ENCODE measurements at regions not wholly inside any gene's neighbourhood (a gene's known extent, or its start where the extent isn't known, plus 50 kb on each side); places are given as distances from the start of the nearest gene placed in this dataset.

DNA sequence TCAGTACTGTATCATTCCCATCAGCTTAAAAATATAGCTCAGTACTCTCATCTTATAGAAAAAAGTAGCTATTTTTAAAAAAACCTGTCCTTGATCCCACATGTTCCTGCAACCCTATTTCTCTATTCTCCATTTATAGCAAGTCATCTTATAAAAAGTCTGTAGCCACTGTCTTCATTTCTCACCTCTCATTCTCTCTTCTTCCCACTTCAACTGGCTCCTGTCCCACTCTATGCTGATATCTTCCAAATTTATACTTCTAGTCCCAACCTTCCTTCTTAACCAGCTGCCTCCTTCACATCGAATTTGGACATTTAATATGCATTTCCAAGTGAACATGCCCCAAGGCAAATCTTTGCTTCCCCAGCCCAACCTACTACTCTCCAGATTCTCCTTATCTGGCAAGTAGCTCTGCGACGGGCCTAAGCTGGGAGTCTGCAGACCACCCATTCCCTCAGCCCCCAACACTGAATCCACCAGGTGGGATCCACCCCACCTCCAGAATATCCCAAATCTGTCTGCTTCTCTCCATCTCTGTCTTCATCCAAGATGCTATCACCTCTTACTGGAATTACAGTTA is 52.0 kb upstream of the TANC2 start:
- DNase-seq (ENCODE audit: low spot score): no peak

DNA sequence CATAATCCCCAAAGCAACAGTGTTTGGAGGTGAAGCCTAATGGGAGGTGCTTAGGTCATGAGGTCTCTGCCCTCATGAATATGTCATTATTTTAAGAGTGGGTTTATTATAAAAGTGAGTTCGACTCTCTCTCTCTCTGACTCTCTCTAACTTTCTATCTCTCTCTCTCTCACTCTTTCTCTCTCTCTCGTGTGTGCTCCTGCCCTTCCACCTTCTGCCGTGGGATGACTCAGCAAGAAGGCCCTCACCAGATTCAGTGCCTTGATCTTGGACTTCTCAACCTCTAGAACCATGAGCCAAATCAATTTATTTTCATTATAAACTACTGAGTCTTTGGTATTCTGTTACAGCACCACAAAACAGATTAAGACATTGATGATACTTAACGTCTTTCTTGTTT is 53.7 kb upstream of the TANC2 start:
- DNase-seq (ENCODE audit: low spot score): no peak

- no peak for DNase-seq (ENCODE audit: low spot score)
These were observed 54.9 kb upstream of the TANC2 start for GRCh38 chr17:62911114-62911513.

- DNase-seq (ENCODE audit: low spot score): no peak
These were observed 55.8 kb upstream of the TANC2 start for GRCh38 chr17:62910277-62910676.

DNA sequence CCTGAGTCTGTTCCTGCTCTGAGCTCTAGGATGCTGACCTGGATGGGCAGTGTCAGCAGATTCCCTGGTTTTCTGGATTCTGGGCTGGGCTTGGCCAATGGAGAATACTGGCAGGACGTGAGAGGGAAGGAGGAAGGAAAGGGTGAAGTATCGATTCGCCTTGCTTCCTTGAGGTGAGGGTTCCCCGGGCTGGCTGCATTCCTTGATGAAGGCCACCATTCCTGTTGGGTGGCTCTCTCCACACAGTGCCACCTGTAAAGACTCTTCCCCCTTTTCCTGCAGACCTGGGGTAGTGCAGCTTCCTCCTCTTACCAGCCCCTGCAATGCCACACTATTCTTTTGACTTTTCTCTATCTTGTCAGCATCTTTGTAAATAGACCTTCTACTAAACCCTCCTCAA is 58.1 kb upstream of the TANC2 start:
- no peak for DNase-seq (ENCODE audit: low spot score)

GRCh38 chr17:62906881-62907280 is 59.2 kb upstream of the TANC2 start:
- DNase-seq (ENCODE audit: low spot score): no peak

DNA sequence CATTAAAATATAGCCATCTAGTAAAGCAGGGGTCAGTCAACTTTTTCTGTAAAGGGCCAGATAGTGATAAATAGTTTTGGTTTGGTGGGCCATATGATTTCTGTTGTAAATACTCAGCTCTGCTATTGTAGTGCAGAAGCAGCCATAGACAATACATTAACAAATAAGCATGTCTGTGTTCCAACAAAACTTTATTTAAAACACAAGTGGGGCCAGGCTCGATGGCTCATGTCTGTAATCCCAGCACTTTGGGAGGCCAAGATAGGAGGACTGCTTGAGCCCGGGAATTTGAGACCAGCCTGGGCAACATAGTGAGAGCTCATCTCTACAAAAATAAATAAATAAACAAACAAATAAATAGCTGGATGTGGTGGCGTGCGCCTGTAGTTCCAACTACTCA is 60.8 kb upstream of the TANC2 start:
- no peak for DNase-seq (ENCODE audit: low spot score)

GRCh38 chr17:62902531-62903220 is 63.4 kb upstream of the TANC2 start:
- no peak for DNase-seq (ENCODE audit: low spot score)

- DNase-seq (ENCODE audit: low spot score): no peak
These were observed 64.5 kb upstream of the TANC2 start for GRCh38 chr17:62901544-62901943.

- DNase-seq (ENCODE audit: low spot score): no peak
These were observed 65.9 kb upstream of the TANC2 start for GRCh38 chr17:62900096-62900495.

GRCh38 chr17:62899361-62899760 is 66.7 kb upstream of the TANC2 start:
- DNase-seq (ENCODE audit: low spot score): no peak

DNA sequence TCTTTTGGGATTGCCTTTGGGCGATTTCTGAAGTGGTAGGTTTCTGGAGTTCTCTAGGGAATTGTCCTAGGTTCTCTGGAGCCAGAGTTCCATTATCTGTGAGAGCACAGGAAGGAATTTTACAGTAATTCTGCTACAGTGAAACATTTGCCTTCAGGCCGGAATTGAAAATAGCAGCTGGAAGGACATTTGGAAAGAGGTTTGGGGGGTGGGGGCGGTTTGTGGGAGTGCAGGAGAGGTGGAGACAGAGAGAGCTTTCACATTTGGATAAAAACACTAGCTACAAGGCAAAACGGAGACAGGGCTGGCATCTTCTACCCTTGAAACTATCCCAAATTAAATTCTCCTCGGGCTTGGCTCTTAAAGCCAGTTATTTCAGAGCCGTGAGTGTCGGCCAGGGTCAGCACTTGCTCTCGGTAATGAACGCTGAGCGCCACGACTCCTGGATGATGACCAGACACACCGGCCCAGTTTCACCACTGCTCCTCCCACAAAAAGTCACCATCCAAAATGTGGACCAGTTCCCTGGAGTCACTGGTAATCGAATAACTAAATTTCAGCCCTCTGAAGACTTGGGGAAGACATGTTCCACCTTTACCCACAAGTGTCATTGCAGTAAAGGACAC is 67.7 kb upstream of the TANC2 start:
- no peak for DNase-seq (ENCODE audit: low spot score)

DNA sequence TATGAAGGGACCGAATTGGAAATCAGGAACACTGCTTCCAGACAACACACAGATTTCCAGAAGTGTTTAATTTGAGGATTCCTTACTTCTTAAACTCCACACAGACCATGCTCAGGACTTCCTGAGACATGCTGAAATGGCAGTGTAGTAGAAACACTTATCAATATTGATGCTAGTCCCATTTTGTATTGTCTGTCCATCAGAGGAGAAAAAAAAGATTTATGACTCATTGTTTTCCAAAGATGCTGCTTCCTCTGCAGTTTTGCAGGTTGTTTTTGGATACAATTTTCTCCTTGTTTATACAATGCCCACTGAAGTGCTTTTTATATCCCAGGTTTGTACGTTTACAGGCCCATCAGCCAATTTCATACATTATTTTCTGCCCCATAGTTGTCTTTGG is 68.3 kb upstream of the TANC2 start:
- no peak for DNase-seq (ENCODE audit: low spot score)

DNA sequence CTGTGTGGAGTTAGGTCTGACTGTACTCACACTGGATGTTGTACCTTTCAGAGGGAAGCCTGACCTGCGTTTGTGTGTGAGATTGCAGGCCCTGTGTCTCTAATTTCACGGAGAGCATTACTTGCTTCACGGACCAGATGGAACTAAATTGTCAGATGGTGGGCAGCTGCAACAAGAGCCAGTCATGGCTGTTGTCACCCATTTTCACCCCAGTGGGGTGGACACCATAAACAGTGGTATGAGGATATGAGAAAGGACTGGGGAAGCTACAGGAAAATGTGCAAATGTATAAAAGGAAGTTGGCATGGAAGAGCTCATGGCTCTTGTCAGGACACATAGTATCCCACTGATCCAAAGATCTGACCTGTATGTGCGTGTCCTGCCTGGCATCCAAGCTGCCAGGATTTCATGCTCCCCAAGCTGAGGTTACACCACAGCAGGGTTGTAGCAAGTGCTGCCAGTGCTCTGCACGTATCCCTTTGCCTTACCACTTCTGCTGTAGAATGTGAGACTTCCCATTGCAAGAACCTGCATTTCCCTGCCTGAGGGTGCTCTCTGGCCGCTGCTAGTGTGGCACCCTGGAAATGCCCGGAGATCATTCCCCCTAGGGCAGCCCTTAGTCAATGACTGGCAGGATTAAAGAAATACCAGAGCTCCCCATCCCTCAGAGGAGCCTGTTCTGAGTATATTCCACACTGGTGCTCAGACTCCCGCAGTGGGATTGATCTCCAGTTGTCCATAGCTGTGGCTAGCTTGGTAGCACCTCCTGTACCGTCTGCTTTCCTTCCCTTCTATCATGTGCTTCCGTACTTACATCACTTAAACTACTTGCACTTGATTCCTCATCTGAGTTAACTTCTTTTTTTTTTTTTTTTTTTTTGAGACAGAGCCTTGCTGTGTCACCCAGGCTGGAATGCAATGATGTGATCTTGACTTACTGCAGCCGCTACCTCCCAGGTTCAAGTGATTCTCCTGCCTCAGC is 70.4 kb upstream of the TANC2 start:
- no peak for DNase-seq (ENCODE audit: low spot score)

GRCh38 chr17:62892870-62893338 is 73.1 kb upstream of the TANC2 start:
- DNase-seq (ENCODE audit: low spot score): no peak

DNA sequence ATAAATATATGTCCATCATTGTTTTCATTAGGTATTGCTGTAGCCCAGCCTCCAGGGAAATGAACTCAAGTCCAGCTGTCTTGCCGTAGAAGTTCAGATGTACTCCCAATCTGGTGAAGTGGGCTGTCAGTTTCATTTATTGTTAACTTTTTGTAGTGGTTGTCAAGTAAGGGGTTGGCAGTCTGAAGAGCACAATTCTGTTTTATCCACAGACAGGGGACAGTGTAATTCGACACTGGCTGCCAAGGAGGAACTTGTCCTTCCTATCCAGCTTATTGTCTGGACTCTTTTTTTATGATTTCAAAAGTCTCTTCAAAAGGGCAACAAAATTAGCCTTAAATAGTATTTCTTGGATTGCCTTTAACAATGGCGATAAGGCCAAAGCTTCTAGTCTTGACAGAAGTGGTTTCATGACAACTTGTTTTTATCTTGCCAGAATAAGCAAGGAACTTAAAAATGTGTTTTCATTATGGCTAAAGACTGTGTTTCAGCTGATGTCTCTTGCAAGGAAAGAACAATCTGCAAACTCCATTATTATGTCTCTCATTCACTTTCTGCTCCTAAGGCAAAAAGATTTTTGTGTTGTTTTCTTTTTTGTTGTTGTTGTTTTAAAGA is 73.9 kb upstream of the TANC2 start:
- DNase-seq (ENCODE audit: low spot score): no peak

GRCh38 chr17:62891659-62892058 is 74.4 kb upstream of the TANC2 start:
- DNase-seq (ENCODE audit: low spot score): no peak

DNA sequence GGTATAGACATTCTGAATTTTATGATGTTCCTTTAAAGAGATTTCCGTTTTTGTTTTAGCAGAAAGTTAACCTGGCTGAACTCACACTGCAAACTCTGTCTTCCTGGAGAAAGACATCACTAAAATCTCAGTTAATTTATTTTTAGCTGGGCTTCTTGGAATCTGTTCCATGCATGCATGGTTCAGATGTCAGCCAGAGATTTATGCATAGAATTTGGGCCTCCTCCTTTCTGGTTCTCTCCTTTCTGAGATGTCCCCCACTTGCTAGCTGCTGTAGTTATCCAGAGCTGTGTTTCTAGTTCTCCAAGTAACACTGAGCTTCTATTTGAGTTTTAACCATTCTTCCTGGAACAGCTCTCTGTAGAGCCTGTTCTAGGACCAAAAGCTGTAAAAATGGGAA is 77.3 kb upstream of the TANC2 start:
- no peak for DNase-seq (ENCODE audit: low spot score)

DNA sequence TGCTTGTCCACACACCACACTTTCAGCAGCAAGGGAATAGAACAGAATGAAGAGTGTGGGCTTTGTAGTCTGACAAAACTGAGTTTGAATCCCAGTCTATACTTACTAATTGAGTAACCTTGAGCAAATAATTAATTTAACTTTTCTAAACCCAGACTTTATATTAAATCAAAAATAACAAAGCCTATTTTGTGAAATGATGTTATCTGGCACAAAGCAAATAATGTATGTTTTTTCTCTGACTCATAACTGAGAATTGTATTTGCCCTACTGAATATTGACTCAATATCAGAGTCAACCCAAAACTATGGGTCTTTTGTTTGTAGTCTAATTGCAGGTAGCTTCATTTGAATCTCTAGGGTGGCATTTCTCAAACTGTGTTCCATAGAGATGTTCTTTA is 77.9 kb upstream of the TANC2 start:
- DNase-seq (ENCODE audit: low spot score): no peak

DNA sequence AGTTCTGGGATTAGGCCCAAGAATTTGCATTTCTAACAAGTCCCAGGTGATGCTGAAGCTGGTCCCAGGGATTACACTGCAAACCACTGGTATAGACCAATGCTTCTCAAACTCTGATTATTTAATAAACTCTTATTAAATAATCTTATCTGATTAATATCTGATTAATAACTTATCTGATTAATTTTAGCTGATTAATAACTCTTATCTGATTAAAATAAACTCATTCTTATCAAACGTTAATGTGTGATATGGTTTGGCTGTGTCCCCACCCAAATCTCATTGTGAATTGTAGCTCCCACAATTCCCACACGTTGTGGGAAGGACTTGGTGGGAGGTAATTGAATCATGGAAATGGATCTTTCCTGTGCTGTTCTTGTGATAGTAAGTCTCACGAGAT is 78.6 kb upstream of the TANC2 start:
- no peak for DNase-seq (ENCODE audit: low spot score)

GRCh38 chr17:62884781-62885180 is 76.7 kb upstream of the MARCHF10 start:
- no peak for DNase-seq (ENCODE audit: low spot score)

GRCh38 chr17:62882878-62883277 is 74.8 kb upstream of the MARCHF10 start:
- DNase-seq (ENCODE audit: low spot score): no peak
